ENCODE measurements at regions not wholly inside any gene's neighbourhood (a gene's known extent, or its start where the extent isn't known, plus 50 kb on each side); places are given as distances from the start of the nearest gene placed in this dataset.
A peak's percentile ranks its signal among the peaks of the same experiment; 100 is the strongest.

GRCh38 chr5:109611061-109611460 lies 78.7 kb upstream of the MAN2A1 start:
- DNase-seq (ENCODE audit: low read depth, low spot score) (no peak), FAIRE-seq (no peak)
- dilution Hi-C loops (cut with MboI; ENCODE audit: extremely low pct_ligation_motif_present, low sequenced_read_pairs) (no loop called here), intact Hi-C loops (cut with micrococcal nuclease) (no loop called here)
- Histone ChIP-seq H3K79me2 (ENCODE audit: control insufficient read depth, insufficient read depth, low read length) (no peaks in the 10 kb centered on the region), H2AFZ (ENCODE audit: low read depth, low read length) (no peak overlapping the region), H3K9me3 (replicated peaks; ENCODE audit: control insufficient read depth, insufficient read depth, low read length) (no peaks in the 10 kb centered on the region), H4K20me1 (replicated peaks; ENCODE audit: control insufficient read depth, extremely low read depth, insufficient read depth, low read length) (no peaks in the 10 kb centered on the region), H3K4me2 (ENCODE audit: insufficient read depth, low read length) (no peak overlapping the region), H3K4me1 (ENCODE audit: control insufficient read depth, extremely low read depth, insufficient read depth, low read length) (no peaks in the 10 kb centered on the region), H3K9ac (replicated peaks; ENCODE audit: extremely low read depth, insufficient read depth, low read length) (no peak overlapping the region), H3K9me1 (replicated peaks; ENCODE audit: control insufficient read depth, extremely low read depth, insufficient read depth, low read length) (no peaks in the 10 kb centered on the region), H3K27ac (ENCODE audit: insufficient read depth, low read depth, low read length) (no peak overlapping the region), H3K4me3 (replicated peaks in 1 of 3; ENCODE audit: insufficient read depth in 1 of 3, low read depth in 1 of 3, low read length in 3 of 3) (no peak overlapping the region), H3K36me3 (ENCODE audit: control insufficient read depth in 2 of 2, extremely low read depth in 1 of 2, insufficient read depth in 2 of 2, low read length in 2 of 2) (no peaks in the 10 kb centered on the region), H3K27me3 (ENCODE audit: control insufficient read depth in 2 of 2, insufficient read depth in 2 of 2, low read length in 2 of 2) (no peaks in the 10 kb centered on the region)
- ChIA-PET CTCF (no interaction called here), POLR2A (no interaction called here)
- TF ChIP-seq GATA2 (IDR thresholded peaks at IDR 0.05; ENCODE audit: insufficient read depth, insufficient read length, low read depth, low read length) (no peak), JUN (IDR thresholded peaks at IDR 0.05; ENCODE audit: borderline replicate concordance, insufficient read depth, insufficient read length, low read depth) (no peak), FOS (IDR thresholded peaks at IDR 0.05; ENCODE audit: borderline replicate concordance, insufficient read depth, low read length) (no peak), EZH2 (IDR thresholded peaks at IDR 0.05; ENCODE audit: borderline replicate concordance, low read depth, low read length, severe bottlenecking) (no peak), MAX (IDR thresholded peaks at IDR 0.05; ENCODE audit: insufficient read depth, insufficient read length) (no peak)
- TF ChIP-seq, protein P1, sequence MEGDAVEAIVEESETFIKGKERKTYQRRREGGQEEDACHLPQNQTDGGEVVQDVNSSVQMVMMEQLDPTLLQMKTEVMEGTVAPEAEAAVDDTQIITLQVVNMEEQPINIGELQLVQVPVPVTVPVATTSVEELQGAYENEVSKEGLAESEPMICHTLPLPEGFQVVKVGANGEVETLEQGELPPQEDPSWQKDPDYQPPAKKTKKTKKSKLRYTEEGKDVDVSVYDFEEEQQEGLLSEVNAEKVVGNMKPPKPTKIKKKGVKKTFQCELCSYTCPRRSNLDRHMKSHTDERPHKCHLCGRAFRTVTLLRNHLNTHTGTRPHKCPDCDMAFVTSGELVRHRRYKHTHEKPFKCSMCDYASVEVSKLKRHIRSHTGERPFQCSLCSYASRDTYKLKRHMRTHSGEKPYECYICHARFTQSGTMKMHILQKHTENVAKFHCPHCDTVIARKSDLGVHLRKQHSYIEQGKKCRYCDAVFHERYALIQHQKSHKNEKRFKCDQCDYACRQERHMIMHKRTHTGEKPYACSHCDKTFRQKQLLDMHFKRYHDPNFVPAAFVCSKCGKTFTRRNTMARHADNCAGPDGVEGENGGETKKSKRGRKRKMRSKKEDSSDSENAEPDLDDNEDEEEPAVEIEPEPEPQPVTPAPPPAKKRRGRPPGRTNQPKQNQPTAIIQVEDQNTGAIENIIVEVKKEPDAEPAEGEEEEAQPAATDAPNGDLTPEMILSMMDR (IDR thresholded peaks at IDR 0.05; ENCODE audit: extremely low read depth in 1 of 2, insufficient read depth in 1 of 2, low read depth in 1 of 2, low read length in 2 of 2), result no peak
- no TSS peak for BruUV-seq (replicated peaks)

GRCh38 chr5:109610581-109610980 lies 79.1 kb upstream of the MAN2A1 start:
- Histone ChIP-seq H3K9ac (replicated peaks; ENCODE audit: extremely low read depth, insufficient read depth, low read length) (no peak overlapping the region), H3K4me1 (ENCODE audit: control insufficient read depth, extremely low read depth, insufficient read depth, low read length) (no peaks in the 10 kb centered on the region), H4K20me1 (replicated peaks; ENCODE audit: control insufficient read depth, extremely low read depth, insufficient read depth, low read length) (no peaks in the 10 kb centered on the region), H3K4me3 (replicated peaks in 1 of 3; ENCODE audit: insufficient read depth in 1 of 3, low read depth in 1 of 3, low read length in 3 of 3) (no peak overlapping the region), H3K9me1 (replicated peaks; ENCODE audit: control insufficient read depth, extremely low read depth, insufficient read depth, low read length) (no peaks in the 10 kb centered on the region), H2AFZ (ENCODE audit: low read depth, low read length) (no peak overlapping the region), H3K27ac (ENCODE audit: insufficient read depth, low read depth, low read length) (no peak overlapping the region), H3K79me2 (ENCODE audit: control insufficient read depth, insufficient read depth, low read length) (no peaks in the 10 kb centered on the region), H3K9me3 (replicated peaks; ENCODE audit: control insufficient read depth, insufficient read depth, low read length) (no peaks in the 10 kb centered on the region), H3K27me3 (ENCODE audit: control insufficient read depth in 2 of 2, insufficient read depth in 2 of 2, low read length in 2 of 2) (no peaks in the 10 kb centered on the region), H3K36me3 (ENCODE audit: control insufficient read depth in 2 of 2, extremely low read depth in 1 of 2, insufficient read depth in 2 of 2, low read length in 2 of 2) (no peaks in the 10 kb centered on the region), H3K4me2 (ENCODE audit: insufficient read depth, low read length) (no peak overlapping the region)
- DNase-seq (ENCODE audit: low read depth, low spot score) (no peak), FAIRE-seq (peak; percentile 38)
- dilution Hi-C loops (cut with MboI; ENCODE audit: extremely low pct_ligation_motif_present, low sequenced_read_pairs), result no loop called here
- BruUV-seq (replicated peaks), result no TSS peak
- POLR2A ChIA-PET, result no interaction called here
- intact Hi-C loops (cut with micrococcal nuclease), result no loop called here
- TF ChIP-seq MAX (IDR thresholded peaks at IDR 0.05; ENCODE audit: insufficient read depth, insufficient read length) (no peak), GATA2 (IDR thresholded peaks at IDR 0.05; ENCODE audit: insufficient read depth, insufficient read length, low read depth, low read length) (no peak), POLR2AphosphoS5 (IDR thresholded peaks at IDR 0.05; ENCODE audit: insufficient read depth, low read depth, low read length) (no peak), JUN (IDR thresholded peaks at IDR 0.05; ENCODE audit: borderline replicate concordance, insufficient read depth, insufficient read length, low read depth) (no peak), FOS (IDR thresholded peaks at IDR 0.05; ENCODE audit: borderline replicate concordance, insufficient read depth, low read length) (no peak), POLR2A (IDR thresholded peaks at IDR 0.05; ENCODE audit: low read depth, low read length) (no peak), EZH2 (IDR thresholded peaks at IDR 0.05; ENCODE audit: borderline replicate concordance, low read depth, low read length, severe bottlenecking) (no peak), MYC (IDR thresholded peaks at IDR 0.05; ENCODE audit: low read depth, low read length) (no peak)
- TF ChIP-seq, protein P1 (IDR thresholded peaks at IDR 0.05; ENCODE audit: extremely low read depth in 1 of 2, insufficient read depth in 1 of 2, low read depth in 1 of 2, low read length in 2 of 2), result no peak
- CTCF ChIA-PET, result no interaction called here
